Stimulated activated CD4-positive, alpha-beta T cell treated with anti-CD3 and anti-CD28 coated beads, Interleukin-1b, Interleukin-23, amount 100 ng/mL, for 48 hours (primary cell): ENCODE measurements at regions not wholly inside any gene's neighbourhood (a gene's known extent, or its start where the extent isn't known, plus 50 kb on each side); places are given as distances from the start of the nearest gene placed in this dataset.

Source experiments
- DNase-seq: peaks from one replicate; pipeline ENCODE4 v3.0.0-alpha.2; 2020

GRCh38 chr5:125541085-125541484 lies 794.6 kb upstream of the ZNF608 start:
- DNase-seq = no peak

DNA sequence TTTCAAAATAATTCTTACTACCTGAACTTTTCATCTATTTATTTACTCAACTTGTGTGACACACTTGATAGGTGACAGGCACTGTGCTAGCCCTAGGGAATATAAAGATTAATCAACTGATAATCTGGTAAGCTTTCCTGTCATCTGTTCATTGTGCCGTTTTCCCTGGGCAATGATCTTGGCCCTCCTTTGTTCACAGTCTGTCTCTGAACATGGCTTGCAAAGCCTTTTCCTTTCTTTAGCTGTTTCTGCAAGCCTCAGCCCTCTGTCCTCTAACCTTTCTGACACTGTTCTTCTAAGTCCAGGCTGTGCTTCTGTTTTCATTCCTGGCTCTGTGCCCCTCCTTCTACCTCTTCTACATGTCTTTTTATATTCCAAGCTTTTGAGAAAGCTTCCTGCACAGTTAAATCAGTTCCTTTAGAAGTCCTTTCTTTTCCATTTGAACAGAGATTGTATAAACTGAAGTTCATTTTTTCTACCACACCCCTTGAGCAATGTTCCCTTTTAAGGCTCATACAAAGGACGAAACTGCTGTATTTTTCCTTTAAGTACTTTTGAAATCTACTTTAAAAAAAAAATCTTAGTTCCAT lies 803.0 kb upstream of the ZNF608 start:
- DNase-seq = no peak

DNA sequence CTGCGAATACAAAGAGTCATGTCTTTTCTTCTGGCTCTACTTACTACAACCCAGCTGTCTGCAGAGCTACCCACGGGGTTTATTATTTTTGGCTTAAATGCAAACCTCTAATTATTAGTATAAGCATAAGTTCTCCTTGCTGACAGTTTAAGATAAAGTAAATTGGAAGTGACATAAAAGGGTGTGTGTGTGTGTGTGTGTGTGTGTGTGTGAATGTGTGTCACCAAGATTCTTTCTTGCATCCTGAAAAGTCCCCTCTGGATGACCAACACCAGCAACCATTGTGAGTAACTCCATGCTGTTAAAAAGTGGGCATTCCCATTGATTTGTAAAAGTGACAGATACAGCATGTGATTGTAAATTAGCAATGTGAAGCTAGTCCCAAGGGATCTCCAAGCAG lies 803.8 kb upstream of the ZNF608 start:
- no peak for DNase-seq

DNA sequence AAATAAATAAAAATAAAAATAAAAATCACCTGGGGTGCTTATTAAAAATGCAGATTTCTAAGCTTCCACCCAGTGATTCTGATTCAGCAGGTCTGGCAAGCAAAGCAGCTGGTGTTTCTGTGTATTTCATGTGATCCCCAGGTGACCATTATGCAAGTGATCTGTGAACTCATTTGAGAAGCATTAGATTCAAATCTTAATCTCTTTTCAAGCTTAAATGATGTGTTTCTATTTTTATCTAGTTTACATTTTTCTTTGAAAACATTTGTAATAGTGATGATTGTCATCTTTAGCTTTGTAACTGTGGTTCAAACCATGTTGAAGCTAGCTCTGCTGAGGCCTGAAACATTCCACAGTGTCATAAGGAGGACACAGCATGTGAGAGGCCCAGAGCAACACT lies 804.8 kb upstream of the ZNF608 start:
- no peak for DNase-seq

GRCh38 chr5:125551797-125552196 lies 805.4 kb upstream of the ZNF608 start:
- no peak for DNase-seq

GRCh38 chr5:125552486-125552885 lies 806.0 kb upstream of the ZNF608 start:
- DNase-seq = no peak

DNA sequence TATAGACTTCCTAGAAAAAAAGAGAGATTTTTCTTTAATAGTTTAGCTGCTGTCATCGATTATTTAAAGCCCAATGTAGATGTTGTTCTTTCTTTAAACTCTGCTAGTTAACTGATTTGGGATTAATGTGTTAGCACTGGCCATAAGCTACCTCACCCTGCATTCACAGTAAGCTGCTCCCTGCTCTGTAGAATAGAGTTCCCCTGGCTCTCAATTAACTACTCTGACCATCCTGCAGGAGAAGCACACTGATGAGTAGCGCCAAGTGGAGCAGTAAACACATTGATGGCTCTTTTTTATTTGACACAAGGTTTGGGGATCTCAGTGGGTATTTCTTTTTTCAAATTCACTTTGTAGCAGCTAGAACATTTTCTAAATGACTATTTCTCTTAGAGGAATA lies 807.9 kb upstream of the ZNF608 start:
- no peak for DNase-seq

- DNase-seq = no peak
These were observed 809.2 kb upstream of the ZNF608 start for GRCh38 chr5:125555591-125555990.

- no peak for DNase-seq
These were observed 811.6 kb upstream of the ZNF608 start for GRCh38 chr5:125558016-125558415.

GRCh38 chr5:125558466-125558865 lies 812.0 kb upstream of the ZNF608 start:
- no peak for DNase-seq

GRCh38 chr5:125559296-125559695 lies 812.9 kb upstream of the ZNF608 start:
- DNase-seq = no peak

DNA sequence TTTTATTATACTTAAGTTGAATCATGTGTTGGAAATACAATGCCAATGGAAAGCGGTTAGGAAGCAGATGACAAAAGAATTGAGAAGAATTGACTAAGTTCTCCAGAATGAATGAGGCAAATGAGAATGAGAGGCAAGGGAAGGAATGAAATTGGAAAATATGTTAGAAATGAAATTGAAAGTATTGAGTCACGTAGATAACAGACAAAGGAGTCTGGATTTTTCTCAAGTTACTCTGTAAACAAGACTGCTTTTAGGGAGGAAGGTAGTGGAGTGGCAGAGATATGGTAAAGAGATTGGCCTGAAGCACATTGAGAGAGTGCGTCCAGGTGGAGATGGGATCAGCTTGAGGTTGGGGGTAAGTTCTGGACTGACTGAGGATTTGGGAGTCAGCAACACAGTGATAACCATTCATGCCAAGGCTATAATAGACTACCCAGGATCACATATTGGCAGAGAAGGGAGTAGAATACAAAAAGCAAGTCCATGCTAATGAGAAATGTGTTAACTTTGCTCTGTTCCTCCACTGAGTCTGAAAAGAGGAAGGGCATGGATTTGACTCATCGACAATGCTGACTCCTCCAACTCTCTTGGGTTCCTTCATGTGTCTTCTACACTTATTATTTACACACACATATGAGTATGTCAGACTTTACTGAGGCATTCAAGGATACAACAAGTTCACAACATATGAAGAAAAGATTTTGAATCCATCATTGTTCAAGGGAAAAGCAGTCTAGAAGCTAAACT lies 814.2 kb upstream of the ZNF608 start:
- no peak for DNase-seq

DNA sequence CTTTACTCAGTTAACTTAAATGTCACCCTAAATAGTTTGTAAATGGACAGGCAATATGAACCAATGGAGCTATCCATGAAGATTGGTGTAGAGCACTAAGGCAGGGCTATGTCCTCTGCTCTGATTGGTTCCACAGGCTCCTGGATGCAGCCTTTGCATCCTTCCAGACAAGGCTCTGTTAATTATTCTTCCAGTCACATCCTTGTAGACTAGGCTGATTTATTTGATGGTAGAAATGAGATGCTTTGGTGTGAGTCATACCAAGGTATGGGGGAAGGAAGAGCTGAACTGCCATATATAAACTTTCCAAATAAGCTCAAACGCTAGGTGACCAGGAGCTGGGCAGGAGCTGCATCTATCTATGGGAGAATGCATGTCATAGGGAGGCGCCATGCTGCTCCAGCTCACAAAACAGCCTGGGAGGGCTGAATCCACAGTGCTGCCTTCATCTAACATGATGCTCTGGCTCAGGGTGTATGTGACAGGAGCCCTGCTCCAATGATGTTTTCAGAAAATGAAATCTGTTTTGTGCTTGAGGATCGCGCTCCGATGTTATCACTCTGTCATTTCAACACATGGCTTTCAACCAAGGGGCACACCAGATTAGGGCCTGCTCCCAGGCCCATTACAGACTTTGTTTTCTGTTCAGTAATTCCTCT lies 818.0 kb upstream of the ZNF608 start:
- DNase-seq = no peak

GRCh38 chr5:125574491-125575044 lies 828.1 kb upstream of the ZNF608 start:
- no peak for DNase-seq

GRCh38 chr5:125575171-125575890 lies 828.9 kb upstream of the ZNF608 start:
- no peak for DNase-seq

- no peak for DNase-seq
These were observed 829.6 kb upstream of the ZNF608 start for GRCh38 chr5:125575891-125576505.

- no peak for DNase-seq
These were observed 830.4 kb upstream of the ZNF608 start for GRCh38 chr5:125576822-125577221.

DNA sequence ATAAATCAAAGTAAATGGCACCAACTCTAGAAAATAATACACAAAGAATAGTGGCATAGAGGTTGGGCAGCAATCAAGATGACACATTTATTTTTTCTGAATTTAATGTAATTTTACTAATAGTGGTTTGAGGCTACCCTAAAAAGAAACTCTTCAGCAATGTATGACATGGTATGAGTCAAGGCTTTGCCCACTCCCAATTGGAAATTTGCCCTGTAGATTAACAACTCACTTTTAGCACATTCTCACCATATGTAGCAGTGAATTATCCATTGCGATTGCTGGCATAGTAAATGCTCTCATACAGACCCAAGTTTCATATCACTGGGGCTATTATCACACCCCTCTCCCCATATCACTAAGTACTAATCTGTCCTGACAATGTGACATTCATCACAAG lies 832.1 kb upstream of the ZNF608 start:
- DNase-seq = no peak

DNA sequence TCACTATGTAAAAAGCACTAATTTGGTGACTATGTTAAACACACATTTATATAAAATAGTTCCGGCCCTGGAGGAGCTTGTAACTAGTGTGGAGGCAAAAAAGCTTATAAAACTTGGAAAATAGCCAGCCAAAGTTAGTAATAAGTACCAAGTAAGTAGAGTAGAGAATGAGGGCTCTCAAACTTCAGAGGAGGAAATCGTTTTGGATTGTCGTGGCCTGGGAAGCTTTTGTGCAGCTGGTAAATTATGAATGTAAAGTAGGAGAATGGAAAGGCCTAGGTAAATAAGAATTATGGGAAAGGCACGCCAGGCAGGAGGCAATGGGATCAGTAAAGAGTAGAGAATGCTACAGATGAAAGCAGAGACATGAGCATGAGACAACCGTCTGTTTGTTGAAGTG lies 832.7 kb upstream of the ZNF608 start:
- DNase-seq = no peak

DNA sequence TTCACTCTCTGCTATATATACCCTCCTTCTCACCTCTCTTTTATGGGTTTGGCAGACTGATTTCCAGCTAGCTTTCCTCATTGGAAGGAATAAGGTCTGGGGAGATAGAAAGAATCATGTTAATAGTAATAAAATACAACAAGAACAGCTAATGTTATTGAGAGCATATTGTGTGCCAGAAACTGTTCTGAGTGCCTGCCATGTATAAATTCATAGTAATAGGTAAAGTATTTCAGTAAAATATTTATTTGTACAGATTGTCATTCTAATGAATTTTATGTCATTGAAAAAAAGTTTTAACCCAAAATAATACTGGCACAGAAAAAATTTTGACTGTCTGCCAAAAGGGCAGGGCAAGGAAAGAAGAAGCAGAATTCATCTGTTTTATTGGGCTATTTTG lies 834.9 kb upstream of the ZNF608 start:
- no peak for DNase-seq

DNA sequence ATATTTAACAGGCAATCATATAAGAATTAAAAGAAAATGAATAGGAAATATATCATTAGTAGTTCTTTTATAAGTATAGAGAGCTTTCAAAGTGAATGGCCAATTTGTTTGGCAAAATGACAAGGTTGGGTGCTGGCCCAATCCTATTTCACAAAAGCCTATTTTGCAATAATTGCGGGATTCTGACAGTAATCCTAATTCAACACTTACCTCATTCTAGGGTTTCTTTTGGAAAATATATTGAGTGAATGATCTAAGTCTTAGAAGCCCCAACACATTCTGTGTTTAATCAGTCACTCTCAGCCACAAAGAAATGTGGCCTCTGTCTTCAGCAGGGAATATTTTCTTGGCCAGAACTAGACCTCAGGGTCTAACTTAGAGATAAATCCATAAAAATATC lies 835.9 kb upstream of the ZNF608 start:
- DNase-seq = no peak

DNA sequence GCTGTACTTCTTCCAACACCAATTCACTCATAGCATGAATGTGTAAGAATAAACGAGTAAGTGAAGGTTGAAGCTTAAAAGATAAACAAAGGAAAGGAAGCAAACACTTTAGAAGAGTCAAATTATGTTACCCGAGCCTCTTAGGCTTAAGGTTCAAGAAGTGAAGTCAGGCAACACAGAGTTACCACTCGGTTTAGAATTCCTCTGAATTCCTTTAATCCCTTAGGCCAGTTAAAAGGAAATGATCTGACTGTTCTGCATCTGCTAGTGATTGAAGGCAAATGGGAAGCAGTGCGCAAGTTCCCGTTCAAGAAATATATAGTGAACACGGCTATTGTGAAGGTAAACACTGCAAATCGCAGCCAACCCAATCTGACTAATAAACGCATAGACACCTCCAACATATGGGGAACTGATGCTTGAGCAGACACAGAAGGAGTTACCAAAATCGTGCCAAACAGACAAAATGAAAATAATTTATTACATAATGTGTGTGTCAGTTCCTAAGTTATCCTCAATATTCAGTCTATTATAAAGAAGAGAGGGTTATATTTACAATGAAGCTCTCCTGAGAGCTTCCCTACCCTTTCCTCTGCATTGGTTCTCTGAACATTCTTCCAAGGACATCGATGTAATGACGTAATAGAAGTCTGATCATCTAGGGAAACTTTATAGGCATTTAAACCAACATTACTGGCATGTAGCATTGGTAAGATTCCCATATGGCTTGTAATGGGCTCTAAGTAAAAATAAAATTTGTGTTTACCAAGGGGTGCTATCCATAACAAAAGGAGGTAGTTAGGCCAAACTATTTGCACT lies 837.1 kb upstream of the ZNF608 start:
- DNase-seq = no peak
